AG20443 (cell line): ENCODE measurements at regions not wholly inside any gene's neighbourhood (a gene's known extent, or its start where the extent isn't known, plus 50 kb on each side); places are given as distances from the start of the nearest gene placed in this dataset.
A peak's percentile ranks its signal among the peaks of the same experiment; 100 is the strongest.

Source experiments
- DNase-seq: peaks from one replicate; pipeline ENCODE4 v3.0.0; 2012; ENCODE audit warnings: low spot score, mixed read lengths

- no peak for DNase-seq
Observed at GRCh38 chr15:62840526-62841268, 201.8 kb upstream of the TPM1 start.

GRCh38 chr15:62841269-62841628 is 201.3 kb upstream of the TPM1 start:
- peak; percentile 41 for DNase-seq

GRCh38 chr15:62841891-62842559 is 200.5 kb upstream of the TPM1 start:
- no peak for DNase-seq

- no peak for DNase-seq
Observed at GRCh38 chr15:62843311-62843710, 199.2 kb upstream of the TPM1 start.

- no peak for DNase-seq
Observed at GRCh38 chr15:62844564-62845240, 197.8 kb upstream of the TPM1 start.

GRCh38 chr15:62845241-62846126 is 197.1 kb upstream of the TPM1 start:
- DNase-seq = peak; percentile 34

GRCh38 chr15:62846131-62846804 is 196.3 kb upstream of the TPM1 start:
- no peak for DNase-seq

GRCh38 chr15:62846805-62847495 is 195.6 kb upstream of the TPM1 start:
- DNase-seq = no peak

GRCh38 chr15:62847900-62848489 is 194.6 kb upstream of the TPM1 start:
- DNase-seq = peak; percentile 72

GRCh38 chr15:62848632-62849050 is 193.9 kb upstream of the TPM1 start:
- DNase-seq = peak; percentile 35

GRCh38 chr15:62849316-62850106 is 193.0 kb upstream of the TPM1 start:
- no peak for DNase-seq

GRCh38 chr15:62850318-62850717 is 192.2 kb upstream of the TPM1 start:
- DNase-seq = no peak

- DNase-seq = peak; percentile 74
Observed at GRCh38 chr15:62850791-62851291, 191.7 kb upstream of the TPM1 start.

- DNase-seq = peak; percentile 36
Observed at GRCh38 chr15:62853114-62853840, 189.3 kb upstream of the TPM1 start.

GRCh38 chr15:62853841-62854225 is 188.7 kb upstream of the TPM1 start:
- no peak for DNase-seq

GRCh38 chr15:62854420-62855084 is 188.0 kb upstream of the TPM1 start:
- DNase-seq = no peak

GRCh38 chr15:62855085-62855476 is 187.5 kb upstream of the TPM1 start:
- no peak for DNase-seq
